ENCODE measurements at regions not wholly inside any gene's neighbourhood (a gene's known extent, or its start where the extent isn't known, plus 50 kb on each side); places are given as distances from the start of the nearest gene placed in this dataset.

- H3K18ac ChIP-seq (ENCODE audit: extremely low read depth, low read length), result no peak overlapping the region
- H4K5ac ChIP-seq (ENCODE audit: insufficient read length, low read depth, low read length), result no peak overlapping the region
- no peak overlapping the region for H3K9ac ChIP-seq (replicated peaks in 1 of 4; ENCODE audit: extremely low read depth in 1 of 4, low read depth in 3 of 4, low read length in 3 of 4)
- H3K23me2 ChIP-seq (ENCODE audit: low read depth, low read length), result no peaks in the 10 kb centered on the region
- DNase-seq (ENCODE audit: low read depth in 1 of 2, low spot score in 2 of 2) (no peak), FAIRE-seq (no peak)
- H3K4me2 ChIP-seq (ENCODE audit: insufficient read depth in 1 of 2, low read depth in 2 of 2, low read length in 2 of 2), result no peak overlapping the region
- no peak overlapping the region for H2AFZ ChIP-seq (ENCODE audit: low read length)
- no peak overlapping the region for H2BK12ac ChIP-seq (ENCODE audit: low read depth, low read length)
- 89% methylated on average over 8 of the region's 8 CpGs; no CpG with 5 or more reads in 1 of the 2 experiments for WGBS, 2 experiments (ENCODE audit: extremely low coverage in 1 of 2, insufficient coverage in 1 of 2, insufficient read length in 1 of 2, insufficient replicate concordance in 2 of 2, low coverage in 1 of 2, low lambda C conversion rate in 2 of 2, missing lambda C conversion rate in 1 of 2)
- H3K56ac ChIP-seq (replicated peaks; ENCODE audit: insufficient read length, low read depth, low read length), result no peak overlapping the region
- H3K9me3 ChIP-seq (ENCODE audit: insufficient read depth in 2 of 2, low read depth in 1 of 2, low read length in 1 of 2), result peaks cover 2 to 6% of the 10 kb centered on the region in 2 experiments; a peak in 1 of 4 replicates
- TF ChIP-seq TEAD4 (IDR thresholded peaks at IDR 0.05; ENCODE audit: low read depth, low read length) (no peak), RAD21 (IDR thresholded peaks at IDR 0.05 in 1 of 2, conservative IDR thresholded peaks at IDR 0.05 in 1 of 2; ENCODE audit: low read depth in 2 of 2, low read length in 2 of 2) (no peak), NRF1 (IDR thresholded peaks at IDR 0.05; ENCODE audit: low read depth, low read length) (no peak)
- no peak overlapping the region for H2AK5ac ChIP-seq (ENCODE audit: low read depth, low read length)
- H2BK5ac ChIP-seq (ENCODE audit: low read depth, low read length), result no peak overlapping the region
- no peaks in the 10 kb centered on the region for H3K36me3 ChIP-seq (ENCODE audit: control insufficient read depth in 2 of 4, insufficient read depth in 4 of 4, low read length in 3 of 4)
- H4K8ac ChIP-seq (ENCODE audit: extremely low read depth, insufficient read depth, low read length), result no peak overlapping the region
- H3K23ac ChIP-seq (ENCODE audit: insufficient read length), result no peak overlapping the region
- no peak overlapping the region for H2BK120ac ChIP-seq (replicated peaks; ENCODE audit: low read depth, low read length)
- H2BK15ac ChIP-seq (ENCODE audit: low read length), result no peak overlapping the region
- H3K27ac ChIP-seq (ENCODE audit: low read depth, low read length), result no peak overlapping the region
- H4K91ac ChIP-seq (replicated peaks; ENCODE audit: insufficient read length, low read length), result no peak overlapping the region
- H3K14ac ChIP-seq (ENCODE audit: insufficient read length), result no peak overlapping the region
- H3K27me3 ChIP-seq (replicated peaks in 1 of 4; ENCODE audit: control insufficient read depth in 3 of 4, extremely low read depth in 1 of 4, insufficient read depth in 3 of 4, low read length in 3 of 4), result 0 out of 7 replicates have a peak, but pooled peaks cover 0 to 3% (median 0%) of the 10 kb centered on the region in 4 experiments
- CTCF ChIA-PET (ENCODE audit: partially characterized antibody), result no interaction called here
- H3K4me3 ChIP-seq (ENCODE audit: extremely low read depth in 1 of 4, insufficient read depth in 2 of 4, low read depth in 3 of 4, low read length in 4 of 4), result no peak overlapping the region
- no peak overlapping the region; the same call in 1 of the 2 replicates for H2BK20ac ChIP-seq (ENCODE audit: low read length)
- H3K79me1 ChIP-seq (ENCODE audit: low read depth, low read length), result no peaks in the 10 kb centered on the region
- H3K79me2 ChIP-seq (ENCODE audit: control insufficient read depth in 1 of 2, insufficient read depth in 2 of 2, low read length in 2 of 2), result no peaks in the 10 kb centered on the region
- no peaks in the 10 kb centered on the region for H4K20me1 ChIP-seq (replicated peaks in 1 of 2; ENCODE audit: control insufficient read depth in 1 of 2, insufficient read depth in 2 of 2, low read length in 2 of 2)
- peaks cover 6 to 17% (median 10%) of the 10 kb centered on the region in 4 experiments for H3K4me1 ChIP-seq (replicated peaks in 1 of 4; ENCODE audit: control insufficient read depth in 3 of 4, insufficient read depth in 4 of 4, low read length in 3 of 4)
- POLR2A ChIA-PET (ENCODE audit: partially characterized antibody), result no interaction called here
- no peak overlapping the region for H3K4ac ChIP-seq (replicated peaks; ENCODE audit: insufficient read length, low read depth, low read length)
Measured at GRCh38 chr2:235161565-235161964, 209.7 kb downstream of the SH3BP4 start.
